GM12865 (cell line): ENCODE measurements at regions not wholly inside any gene's neighbourhood (a gene's known extent, or its start where the extent isn't known, plus 50 kb on each side); places are given as distances from the start of the nearest gene placed in this dataset.

Source experiments
- DNase-seq: peaks from one replicate; pipeline ENCODE4 v3.0.0; 2010; ENCODE audit warnings: low read depth
- H3K4me3 ChIP-seq: 2 replicates; pipeline ENCODE4 v1.5.1; 2011; ENCODE audit warnings: mild to moderate bottlenecking, low read depth, low read length, control low read depth
- TF ChIP-seq, protein P1 (sequence below): IDR thresholded peaks from 2 replicates; pipeline ENCODE4 v1.5.1; 2011; ENCODE audit warnings: low read length, control low read depth, low read depth, inconsistent platforms; ENCODE audit not compliant: insufficient read depth; ENCODE audit errors: missing control alignments

DNA sequence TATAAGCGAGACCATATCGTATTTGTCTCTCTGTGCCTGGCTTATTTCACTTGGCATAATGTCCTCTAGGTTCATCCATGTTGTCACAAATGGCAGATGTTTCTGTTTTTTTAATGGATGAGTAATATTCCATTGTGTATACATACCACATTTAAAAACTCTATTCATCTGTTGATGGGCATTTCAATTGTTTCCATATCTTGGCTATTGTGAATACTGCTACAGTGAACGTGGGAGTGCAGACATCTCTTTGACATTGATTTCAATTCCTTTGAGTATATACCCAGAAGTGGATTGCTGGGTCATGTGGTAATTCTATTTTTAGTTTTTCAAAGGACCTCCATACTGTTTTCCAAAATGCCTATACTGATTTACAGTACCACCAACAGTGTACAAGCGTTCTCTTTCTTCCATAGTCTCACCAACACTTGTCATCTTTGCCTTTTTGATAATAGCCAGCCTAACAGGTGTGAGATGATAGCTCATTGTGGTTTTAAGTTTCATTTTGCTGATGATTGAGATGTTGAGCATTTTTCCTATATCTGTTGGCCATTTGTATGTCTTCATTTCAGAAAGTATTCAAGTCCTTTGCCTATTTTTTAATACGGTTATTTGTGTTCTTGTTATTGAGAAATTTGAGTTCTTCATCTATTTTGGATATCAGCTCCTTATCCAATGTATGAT lies 194.7 kb upstream of the E2F8 start:
- no peak overlapping the region for H3K4me3 ChIP-seq
- TF ChIP-seq, protein P1, sequence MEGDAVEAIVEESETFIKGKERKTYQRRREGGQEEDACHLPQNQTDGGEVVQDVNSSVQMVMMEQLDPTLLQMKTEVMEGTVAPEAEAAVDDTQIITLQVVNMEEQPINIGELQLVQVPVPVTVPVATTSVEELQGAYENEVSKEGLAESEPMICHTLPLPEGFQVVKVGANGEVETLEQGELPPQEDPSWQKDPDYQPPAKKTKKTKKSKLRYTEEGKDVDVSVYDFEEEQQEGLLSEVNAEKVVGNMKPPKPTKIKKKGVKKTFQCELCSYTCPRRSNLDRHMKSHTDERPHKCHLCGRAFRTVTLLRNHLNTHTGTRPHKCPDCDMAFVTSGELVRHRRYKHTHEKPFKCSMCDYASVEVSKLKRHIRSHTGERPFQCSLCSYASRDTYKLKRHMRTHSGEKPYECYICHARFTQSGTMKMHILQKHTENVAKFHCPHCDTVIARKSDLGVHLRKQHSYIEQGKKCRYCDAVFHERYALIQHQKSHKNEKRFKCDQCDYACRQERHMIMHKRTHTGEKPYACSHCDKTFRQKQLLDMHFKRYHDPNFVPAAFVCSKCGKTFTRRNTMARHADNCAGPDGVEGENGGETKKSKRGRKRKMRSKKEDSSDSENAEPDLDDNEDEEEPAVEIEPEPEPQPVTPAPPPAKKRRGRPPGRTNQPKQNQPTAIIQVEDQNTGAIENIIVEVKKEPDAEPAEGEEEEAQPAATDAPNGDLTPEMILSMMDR, result no peak
- DNase-seq, result peak; percentile 26

DNA sequence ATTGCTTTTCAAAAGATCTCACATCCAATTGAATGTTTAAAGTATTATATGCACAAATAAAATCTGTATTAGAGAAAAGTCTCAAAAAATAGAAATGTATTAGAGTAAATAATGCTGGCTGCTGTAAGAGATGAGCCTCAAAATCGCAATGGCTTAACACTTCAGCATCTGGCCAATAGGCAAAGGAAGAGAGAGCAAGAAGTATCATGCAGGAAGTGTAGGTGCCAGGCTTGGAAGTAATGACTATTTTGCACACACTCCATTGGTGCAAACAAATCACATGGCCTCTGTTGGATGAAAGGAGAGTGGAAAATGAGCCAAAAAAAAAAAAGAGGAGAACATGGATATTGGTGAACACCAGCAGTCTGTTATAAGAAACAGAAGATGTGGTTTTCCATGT lies 193.0 kb upstream of the E2F8 start:
- TF ChIP-seq, protein P1, result no peak
- peak overlapping the region; percentile 44 for H3K4me3 ChIP-seq
- peak; percentile 51 for DNase-seq

DNA sequence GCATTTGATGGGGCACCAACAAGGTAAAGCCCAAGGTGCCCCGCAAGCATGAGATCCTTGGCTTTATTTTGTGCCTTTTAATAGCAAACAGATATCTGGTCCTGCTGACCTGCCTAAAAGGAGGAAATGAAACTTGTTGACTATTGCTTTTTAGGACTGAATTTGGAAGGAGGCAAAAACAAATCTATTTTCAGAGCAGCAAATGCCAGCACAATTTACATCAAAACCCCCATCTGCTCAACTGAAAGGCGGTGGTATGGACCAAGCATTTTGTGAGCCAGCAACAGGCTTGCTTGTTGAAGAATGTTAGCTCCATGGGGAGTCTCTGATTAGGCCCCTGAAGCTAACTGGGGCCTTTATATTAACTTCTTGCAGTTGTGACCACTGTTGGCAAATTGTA lies 192.6 kb upstream of the E2F8 start:
- H3K4me3 ChIP-seq, result peak overlapping the region; percentile 44
- TF ChIP-seq, protein P1, result no peak

DNA sequence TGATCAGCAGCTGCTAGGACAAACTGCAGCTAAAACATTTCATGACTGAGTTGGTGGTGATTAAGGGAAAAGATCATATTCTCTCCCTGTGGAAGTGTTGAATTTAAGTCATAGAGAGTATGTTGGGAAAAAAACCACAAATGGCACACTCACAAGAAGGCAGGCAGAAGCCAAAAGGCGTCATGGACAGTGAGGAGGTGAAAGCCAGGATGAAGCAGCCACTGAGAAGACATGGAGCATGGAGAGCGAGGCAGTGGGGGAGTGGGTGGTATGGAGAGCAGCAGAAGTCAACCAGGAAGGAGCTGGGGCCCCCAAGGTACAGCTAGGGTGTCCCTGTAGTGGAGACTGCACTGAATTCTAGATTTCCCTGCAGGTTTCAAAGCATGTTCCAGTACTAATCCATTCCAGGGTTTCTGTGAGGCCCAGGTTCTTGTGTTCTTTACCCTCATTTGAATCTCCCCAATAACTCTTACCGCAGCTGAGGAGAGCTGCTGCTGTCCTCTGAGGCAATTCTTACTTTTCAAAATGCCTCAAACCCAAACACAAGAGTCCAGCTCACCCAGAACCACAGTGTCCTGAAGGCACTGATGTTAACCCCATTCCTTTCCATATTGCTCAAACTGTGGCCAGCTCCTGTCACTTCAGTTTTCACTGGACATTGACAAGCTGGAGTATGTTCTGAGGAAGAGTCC lies 191.8 kb upstream of the E2F8 start:
- DNase-seq, result peak; percentile 81
- TF ChIP-seq, protein P1, result no peak
- peak overlapping the region; percentile 33 for H3K4me3 ChIP-seq

More for the DNA sequence above, 192.6 kb upstream of the E2F8 start:
- peak; percentile 79 for DNase-seq

DNA sequence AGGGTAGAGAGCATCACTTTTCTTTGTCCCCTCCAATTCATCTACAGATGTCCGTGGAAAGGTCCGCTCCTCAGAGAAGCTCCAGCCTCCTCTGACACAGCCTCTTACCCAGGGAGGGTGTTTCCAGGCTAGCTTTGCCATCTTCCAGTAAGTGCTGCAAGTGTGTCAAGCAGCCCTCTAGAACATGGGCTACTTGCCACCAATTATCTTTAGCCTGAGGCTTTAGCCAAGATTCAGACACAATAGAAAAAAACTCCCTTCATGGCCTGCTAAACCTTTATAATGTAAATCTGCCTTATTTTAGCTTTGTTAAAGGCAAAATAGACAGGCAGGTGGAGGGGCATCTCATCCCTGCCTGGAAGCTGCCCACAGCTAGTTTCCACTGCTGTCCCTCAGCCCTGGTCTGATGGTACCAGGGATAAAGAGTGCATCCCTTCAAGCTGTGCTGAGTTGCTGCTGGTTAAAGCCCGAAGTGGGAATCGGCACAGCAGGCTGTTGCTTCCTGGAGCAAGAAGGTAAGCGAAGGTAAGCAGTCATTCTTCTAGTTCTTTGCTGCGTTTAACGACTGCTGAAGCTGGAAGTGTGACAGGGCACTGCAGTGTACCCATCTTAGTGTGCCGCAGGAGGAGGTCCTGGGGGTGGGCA lies 190.1 kb upstream of the E2F8 start:
- no peak for DNase-seq
- TF ChIP-seq, protein P1, result no peak
- no peak overlapping the region for H3K4me3 ChIP-seq

DNA sequence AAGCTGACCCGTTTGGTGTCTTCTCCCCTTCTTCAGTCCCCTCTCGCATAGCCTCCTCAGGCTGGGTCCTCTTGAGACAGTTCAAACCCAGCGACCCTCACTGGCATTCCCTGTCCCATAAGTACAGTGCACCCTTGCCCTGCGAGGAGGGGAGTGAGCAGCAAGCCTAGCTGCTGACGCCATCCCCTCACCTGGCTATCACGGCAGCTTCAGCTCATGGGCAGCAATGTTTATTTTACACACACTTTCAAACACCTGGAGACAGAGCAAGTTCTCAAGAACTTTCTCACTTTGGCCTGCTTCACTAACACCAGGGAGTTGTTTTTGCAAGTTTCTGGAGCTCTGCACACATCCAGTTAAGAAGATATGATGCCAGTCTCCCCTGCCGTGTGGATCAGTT lies 189.6 kb upstream of the E2F8 start:
- TF ChIP-seq, protein P1, result no peak
- no peak overlapping the region for H3K4me3 ChIP-seq
- no peak for DNase-seq
